MM.1S (cell line): ENCODE measurements at regions not wholly inside any gene's neighbourhood (a gene's known extent, or its start where the extent isn't known, plus 50 kb on each side); places are given as distances from the start of the nearest gene placed in this dataset.

ENCODE experiments used
- DNase-seq: peaks from one replicate; pipeline ENCODE4 v3.0.0-alpha.2; 2015
- H2AFZ ChIP-seq: fragments of 300-600 bp; sonication (generic); 2 replicates; pipeline ENCODE4 v1.6.0; 2016; ENCODE audit warnings: antibody characterized with exemption, low read length
- H3F3A ChIP-seq: fragments of 300-600 bp; sonication (generic); 2 replicates; pipeline ENCODE4 v1.6.1; 2016; ENCODE audit warnings: mild to moderate bottlenecking, antibody characterized with exemption, low read length, moderate library complexity, mixed read lengths; ENCODE audit not compliant: insufficient read depth
- H3K27ac ChIP-seq: fragments of 300-600 bp; sonication (generic); 2 replicates; pipeline ENCODE4 v1.5.1; 2016; ENCODE audit warnings: mild to moderate bottlenecking, low read length
- H3K27me3 ChIP-seq: fragments of 300-600 bp; sonication (generic); replicated peaks from 2 replicates; pipeline ENCODE4 v1.6.0; 2016; ENCODE audit warnings: low read length; ENCODE audit not compliant: insufficient read depth
- H3K36me3 ChIP-seq: fragments of 300-600 bp; sonication (generic); replicated peaks from 2 replicates; pipeline ENCODE4 v1.6.1; 2016; ENCODE audit warnings: mild to moderate bottlenecking, low read length, mixed read lengths; ENCODE audit not compliant: insufficient read depth
- H3K4me1 ChIP-seq: fragments of 300-600 bp; sonication (generic); 2 replicates; pipeline ENCODE4 v1.6.1; 2016; ENCODE audit warnings: low read length, mixed read lengths
- H3K4me2 ChIP-seq: fragments of 300-600 bp; sonication (generic); 2 replicates; pipeline ENCODE4 v1.6.0; 2016; ENCODE audit warnings: low read depth, low read length
- H3K4me3 ChIP-seq: fragments of 300-600 bp; sonication (generic); 2 replicates; pipeline ENCODE4 v1.5.1; 2016; ENCODE audit warnings: low read length, mixed read lengths
- H3K79me2 ChIP-seq: fragments of 300-600 bp; sonication (generic); 2 replicates; pipeline ENCODE4 v1.6.1; 2016; ENCODE audit warnings: mixed run types, low read length, mixed read lengths
- H3K9ac ChIP-seq: fragments of 300-600 bp; sonication (generic); 2 replicates; pipeline ENCODE4 v1.6.1; 2016; ENCODE audit warnings: low read length, mixed read lengths
- H3K9me2 ChIP-seq: fragments of 300-600 bp; sonication (generic); replicated peaks from 2 replicates; pipeline ENCODE4 v1.6.1; 2016; ENCODE audit warnings: mild to moderate bottlenecking, low read length, mixed read lengths; ENCODE audit not compliant: insufficient read depth
- H3K9me3 ChIP-seq: fragments of 300-600 bp; sonication (generic); replicated peaks from 2 replicates; pipeline ENCODE4 v1.6.1; 2016; ENCODE audit warnings: mild to moderate bottlenecking, low read length, mixed read lengths; ENCODE audit not compliant: insufficient read depth
- H4K20me1 ChIP-seq: fragments of 300-600 bp; sonication (generic); 2 replicates; pipeline ENCODE4 v1.6.1; 2016; ENCODE audit warnings: mild to moderate bottlenecking, low read length, moderate library complexity, mixed read lengths; ENCODE audit not compliant: insufficient read depth
- EZH2 ChIP-seq: fragments of 300-600 bp; sonication (generic); optimal IDR thresholded peaks from 2 replicates; pipeline ENCODE3; 2017; ENCODE audit warnings: low read depth, mild to moderate bottlenecking, antibody characterized with exemption, low read length, mixed read lengths
- EZH2phosphoT487 ChIP-seq: fragments of 300-600 bp; sonication (generic); IDR thresholded peaks from 2 replicates; pipeline ENCODE4 v1.6.1; 2018; ENCODE audit warnings: antibody characterized with exemption, low read length
- TF ChIP-seq, protein P1 (sequence below): fragments of 300-600 bp; sonication (generic); IDR thresholded peaks from 2 replicates; pipeline ENCODE4 v1.5.1; 2016; ENCODE audit warnings: antibody characterized with exemption, low read length, mixed read lengths

DNA sequence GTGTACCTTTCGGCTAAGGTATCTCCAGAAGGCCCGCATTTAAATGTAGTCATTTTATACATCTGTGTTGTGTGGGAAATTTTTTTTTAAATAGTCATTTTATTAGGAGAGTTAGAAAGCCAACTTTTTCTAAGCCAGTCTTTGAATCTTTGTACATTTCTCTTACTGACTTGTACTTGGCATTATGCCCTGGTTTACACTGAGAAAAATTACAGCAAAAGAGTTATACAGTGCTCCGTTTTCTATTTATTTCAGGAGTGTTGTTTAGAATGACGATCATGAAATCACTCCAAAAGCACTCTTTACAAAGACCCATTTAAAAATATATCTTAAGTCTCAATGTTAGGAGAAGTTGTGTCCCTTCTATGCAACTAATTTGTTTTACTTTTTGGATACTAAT is 91.8 kb downstream of the CYB561 start:
- Histone ChIP-seq H2AFZ (no peak overlapping the region), H3K9ac (no peak overlapping the region), H3K27me3 (no peaks in the 10 kb centered on the region), H4K20me1 (no peaks in the 10 kb centered on the region), H3K9me2 (no peaks in the 10 kb centered on the region), H3K4me2 (no peak overlapping the region), H3K36me3 (no peaks in the 10 kb centered on the region), H3K4me3 (no peak overlapping the region), H3K79me2 (no peaks in the 10 kb centered on the region), H3F3A (no peaks in the 10 kb centered on the region), H3K9me3 (no peaks in the 10 kb centered on the region), H3K4me1 (no peaks in the 10 kb centered on the region), H3K27ac (no peak overlapping the region)
- no peak for DNase-seq
- no peak for TF ChIP-seq EZH2
- no peak for TF ChIP-seq EZH2phosphoT487
- TF ChIP-seq, protein P1, sequence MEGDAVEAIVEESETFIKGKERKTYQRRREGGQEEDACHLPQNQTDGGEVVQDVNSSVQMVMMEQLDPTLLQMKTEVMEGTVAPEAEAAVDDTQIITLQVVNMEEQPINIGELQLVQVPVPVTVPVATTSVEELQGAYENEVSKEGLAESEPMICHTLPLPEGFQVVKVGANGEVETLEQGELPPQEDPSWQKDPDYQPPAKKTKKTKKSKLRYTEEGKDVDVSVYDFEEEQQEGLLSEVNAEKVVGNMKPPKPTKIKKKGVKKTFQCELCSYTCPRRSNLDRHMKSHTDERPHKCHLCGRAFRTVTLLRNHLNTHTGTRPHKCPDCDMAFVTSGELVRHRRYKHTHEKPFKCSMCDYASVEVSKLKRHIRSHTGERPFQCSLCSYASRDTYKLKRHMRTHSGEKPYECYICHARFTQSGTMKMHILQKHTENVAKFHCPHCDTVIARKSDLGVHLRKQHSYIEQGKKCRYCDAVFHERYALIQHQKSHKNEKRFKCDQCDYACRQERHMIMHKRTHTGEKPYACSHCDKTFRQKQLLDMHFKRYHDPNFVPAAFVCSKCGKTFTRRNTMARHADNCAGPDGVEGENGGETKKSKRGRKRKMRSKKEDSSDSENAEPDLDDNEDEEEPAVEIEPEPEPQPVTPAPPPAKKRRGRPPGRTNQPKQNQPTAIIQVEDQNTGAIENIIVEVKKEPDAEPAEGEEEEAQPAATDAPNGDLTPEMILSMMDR = no peak

GRCh38 chr17:63356337-63356757 is 89.8 kb downstream of the CYB561 start:
- Histone ChIP-seq H3K9me3 (no peaks in the 10 kb centered on the region), H4K20me1 (no peaks in the 10 kb centered on the region), H3K36me3 (no peaks in the 10 kb centered on the region), H3K4me1 (no peaks in the 10 kb centered on the region), H3K9ac (no peak overlapping the region), H3K27ac (no peak overlapping the region), H3K4me3 (no peak overlapping the region), H3K4me2 (no peak overlapping the region), H3K79me2 (no peaks in the 10 kb centered on the region), H3K9me2 (no peaks in the 10 kb centered on the region), H3F3A (no peaks in the 10 kb centered on the region), H3K27me3 (no peaks in the 10 kb centered on the region), H2AFZ (no peak overlapping the region)
- TF ChIP-seq EZH2 (no peak), EZH2phosphoT487 (no peak)
- TF ChIP-seq, protein P1 = no peak
- DNase-seq = no peak

GRCh38 chr17:63358111-63358839 is 87.8 kb downstream of the CYB561 start:
- Histone ChIP-seq H3K36me3 (no peaks in the 10 kb centered on the region), H3K9me2 (no peaks in the 10 kb centered on the region), H3K4me3 (no peak overlapping the region), H3K27ac (no peak overlapping the region), H4K20me1 (no peaks in the 10 kb centered on the region), H3K79me2 (no peaks in the 10 kb centered on the region), H3K9me3 (no peaks in the 10 kb centered on the region), H3K27me3 (no peaks in the 10 kb centered on the region), H3K4me1 (no peaks in the 10 kb centered on the region), H3F3A (no peaks in the 10 kb centered on the region), H2AFZ (no peak overlapping the region), H3K4me2 (no peak overlapping the region), H3K9ac (no peak overlapping the region)
- no peak for DNase-seq
- no peak for TF ChIP-seq EZH2phosphoT487
- TF ChIP-seq EZH2 = no peak
- TF ChIP-seq, protein P1 = no peak
